Loucy (cell line): ENCODE measurements at regions not wholly inside any gene's neighbourhood (a gene's known extent, or its start where the extent isn't known, plus 50 kb on each side); places are given as distances from the start of the nearest gene placed in this dataset.

Source experiments
- H2AFZ ChIP-seq: fragments of 200-600 bp; sonication (generic); 2 replicates; pipeline ENCODE4 v1.6.0; 2016; ENCODE audit warnings: antibody characterized with exemption, mild to moderate bottlenecking, low read length, moderate library complexity
- H3F3A ChIP-seq: fragments of 200-600 bp; 2 replicates; pipeline ENCODE4 v1.6.0; 2016; ENCODE audit warnings: antibody characterized with exemption, low read depth, mild to moderate bottlenecking
- H3K27me3 ChIP-seq: fragments of 200-600 bp; sonication (generic); 2 replicates; pipeline ENCODE4 v1.6.1; 2014; ENCODE audit warnings: low read length, mild to moderate bottlenecking; ENCODE audit not compliant: insufficient read depth, poor library complexity, severe bottlenecking
- H3K36me3 ChIP-seq: fragments of 200-600 bp; sonication (generic); 2 replicates; pipeline ENCODE4 v1.6.1; 2016; ENCODE audit warnings: low read length; ENCODE audit not compliant: insufficient read depth
- H3K4me1 ChIP-seq: fragments of 200-600 bp; sonication (generic); 2 replicates; pipeline ENCODE4 v1.5.1; 2014; ENCODE audit warnings: low read length, mild to moderate bottlenecking; ENCODE audit not compliant: insufficient read depth, poor library complexity, severe bottlenecking
- H3K4me2 ChIP-seq: fragments of 200-600 bp; sonication (generic); 2 replicates; pipeline ENCODE4 v1.6.0; 2014; ENCODE audit warnings: antibody characterized with exemption, low read length, low read depth, mild to moderate bottlenecking; ENCODE audit not compliant: poor library complexity, severe bottlenecking
- H3K4me3 ChIP-seq: fragments of 200-600 bp; sonication (generic); 2 replicates; pipeline ENCODE4 v1.5.1; 2014; ENCODE audit warnings: low read length, mild to moderate bottlenecking, mixed read lengths; ENCODE audit not compliant: poor library complexity, severe bottlenecking
- H3K79me2 ChIP-seq: fragments of 200-600 bp; sonication (generic); 2 replicates; pipeline ENCODE4 v1.6.1; 2014; ENCODE audit warnings: low read length; ENCODE audit not compliant: insufficient read depth
- H3K9ac ChIP-seq: fragments of 200-600 bp; sonication (generic); 2 replicates; pipeline ENCODE4 v1.6.0; 2014; ENCODE audit warnings: mild to moderate bottlenecking, low read depth, low read length, moderate library complexity; ENCODE audit not compliant: poor library complexity, severe bottlenecking
- H3K9me2 ChIP-seq: fragments of 200-600 bp; sonication (generic); replicated peaks from 2 replicates; pipeline ENCODE4 v1.6.1; 2016; ENCODE audit warnings: low read depth, low read length, mixed read lengths
- H3K9me3 ChIP-seq: fragments of 200-600 bp; sonication (generic); 2 replicates; pipeline ENCODE4 v1.6.1; 2014; ENCODE audit warnings: mild to moderate bottlenecking, antibody characterized with exemption, low read length, low read depth; ENCODE audit not compliant: insufficient read depth
- H4K20me1 ChIP-seq: fragments of 200-600 bp; sonication (generic); 2 replicates; pipeline ENCODE4 v1.6.0; 2014; ENCODE audit warnings: antibody characterized with exemption, low read length, mild to moderate bottlenecking; ENCODE audit not compliant: insufficient read depth, poor library complexity, severe bottlenecking
- CTCF ChIP-seq: fragments of 200-600 bp; sonication (generic); conservative IDR thresholded peaks from 2 replicates; pipeline ENCODE4 v1.5.1; 2014; ENCODE audit warnings: mild to moderate bottlenecking, antibody characterized with exemption, low read length
- EZH2phosphoT487 ChIP-seq: fragments of 200-600 bp; IDR thresholded peaks from 2 replicates; pipeline ENCODE4 v1.6.1; 2018; ENCODE audit warnings: antibody characterized with exemption, mild to moderate bottlenecking, moderate library complexity, borderline replicate concordance

- no peaks in the 10 kb centered on the region for H3K9me3 ChIP-seq
- no peaks in the 10 kb centered on the region for H3K36me3 ChIP-seq
- no peaks in the 10 kb centered on the region for H3K9me2 ChIP-seq
- no peaks in the 10 kb centered on the region for H3K79me2 ChIP-seq
- no peak overlapping the region for H3K9ac ChIP-seq
- no peak overlapping the region for H3K4me2 ChIP-seq
- H3F3A ChIP-seq = no peaks in the 10 kb centered on the region
- H3K4me1 ChIP-seq = no peaks in the 10 kb centered on the region
- no peaks in the 10 kb centered on the region for H4K20me1 ChIP-seq
- no peak overlapping the region for H2AFZ ChIP-seq
- no peak overlapping the region for H3K4me3 ChIP-seq
- H3K27me3 ChIP-seq = peaks cover 6% of the 10 kb centered on the region
- no peak for TF ChIP-seq EZH2phosphoT487
- TF ChIP-seq CTCF = no peak
These were observed 304.5 kb upstream of the MAP3K7 start for GRCh38 chr6:90891355-90891754.

- no peaks in the 10 kb centered on the region for H3K36me3 ChIP-seq
- H3K4me2 ChIP-seq = no peak overlapping the region
- no peak overlapping the region for H3K9ac ChIP-seq
- no peaks in the 10 kb centered on the region for H3K9me3 ChIP-seq
- no peak overlapping the region for H2AFZ ChIP-seq
- H4K20me1 ChIP-seq = no peaks in the 10 kb centered on the region
- H3K27me3 ChIP-seq = peaks cover 6% of the 10 kb centered on the region
- no peaks in the 10 kb centered on the region for H3F3A ChIP-seq
- no peaks in the 10 kb centered on the region for H3K4me1 ChIP-seq
- no peaks in the 10 kb centered on the region for H3K9me2 ChIP-seq
- TF ChIP-seq EZH2phosphoT487 = no peak
- no peak for TF ChIP-seq CTCF
- H3K79me2 ChIP-seq = no peaks in the 10 kb centered on the region
- no peak overlapping the region for H3K4me3 ChIP-seq
These were observed 303.9 kb upstream of the MAP3K7 start for GRCh38 chr6:90890683-90891330.

- Histone ChIP-seq H3K27me3 (no peaks in the 10 kb centered on the region), H3K9me3 (no peaks in the 10 kb centered on the region), H3F3A (no peaks in the 10 kb centered on the region), H3K4me2 (no peak overlapping the region), H3K9me2 (no peaks in the 10 kb centered on the region), H3K4me3 (no peak overlapping the region), H3K36me3 (no peaks in the 10 kb centered on the region), H3K9ac (no peak overlapping the region), H4K20me1 (no peaks in the 10 kb centered on the region), H3K79me2 (no peaks in the 10 kb centered on the region), H3K4me1 (no peaks in the 10 kb centered on the region), H2AFZ (no peak overlapping the region)
- TF ChIP-seq EZH2phosphoT487 (no peak), CTCF (no peak)
These were observed 300.9 kb upstream of the MAP3K7 start for GRCh38 chr6:90887764-90888163.
